GM12873 (cell line): ENCODE measurements at regions not wholly inside any gene's neighbourhood (a gene's known extent, or its start where the extent isn't known, plus 50 kb on each side); places are given as distances from the start of the nearest gene placed in this dataset.

Experiments
- CTCF ChIP-seq: IDR thresholded peaks from 2 replicates; pipeline ENCODE4 v1.5.1; 2012; ENCODE audit warnings: low read depth, mild to moderate bottlenecking, moderate library complexity, low read length, control low read depth; ENCODE audit not compliant: insufficient read depth; ENCODE audit errors: missing control alignments

DNA sequence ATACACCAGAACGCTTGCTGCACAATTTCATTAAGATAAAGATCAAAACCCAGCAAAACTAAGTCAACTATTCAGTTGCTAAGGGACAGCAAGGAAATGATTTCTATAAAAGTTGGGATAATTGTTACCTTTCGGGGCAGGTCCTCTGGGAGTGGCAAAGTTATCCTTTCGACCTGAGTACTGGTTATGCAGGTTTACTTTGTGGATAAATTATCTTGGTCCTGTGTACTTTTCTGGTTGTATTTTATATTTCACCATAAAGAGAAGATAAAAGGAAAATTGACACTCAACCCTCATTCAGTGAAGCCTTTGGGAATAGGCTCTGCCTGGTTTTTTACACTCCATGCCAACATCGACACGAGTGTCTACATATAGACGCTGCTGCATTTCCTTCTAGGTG is 146.5 kb downstream of the SYK start:
- TF ChIP-seq CTCF = no peak

DNA sequence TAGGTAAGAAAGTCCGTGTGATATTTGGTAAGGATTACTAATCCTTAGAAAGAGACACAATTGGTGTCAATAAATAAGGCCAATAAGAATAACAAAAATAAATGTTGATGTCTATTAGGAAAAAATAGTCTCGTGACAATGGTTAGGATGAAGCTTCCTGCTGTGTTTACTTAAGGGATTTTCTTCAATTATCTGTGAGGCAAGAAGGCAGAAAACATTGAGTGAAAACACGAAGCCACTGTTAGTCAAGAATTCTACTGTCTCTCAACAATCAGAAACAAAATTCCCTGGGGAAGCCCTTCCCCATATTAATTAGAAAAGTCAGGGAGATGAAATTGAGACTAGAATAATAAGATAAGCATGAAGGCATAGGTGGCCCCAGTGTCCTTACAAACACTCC is 149.0 kb downstream of the SYK start:
- no peak for TF ChIP-seq CTCF

GRCh38 chr9:90953200-90953599 is 151.6 kb downstream of the SYK start:
- no peak for TF ChIP-seq CTCF

DNA sequence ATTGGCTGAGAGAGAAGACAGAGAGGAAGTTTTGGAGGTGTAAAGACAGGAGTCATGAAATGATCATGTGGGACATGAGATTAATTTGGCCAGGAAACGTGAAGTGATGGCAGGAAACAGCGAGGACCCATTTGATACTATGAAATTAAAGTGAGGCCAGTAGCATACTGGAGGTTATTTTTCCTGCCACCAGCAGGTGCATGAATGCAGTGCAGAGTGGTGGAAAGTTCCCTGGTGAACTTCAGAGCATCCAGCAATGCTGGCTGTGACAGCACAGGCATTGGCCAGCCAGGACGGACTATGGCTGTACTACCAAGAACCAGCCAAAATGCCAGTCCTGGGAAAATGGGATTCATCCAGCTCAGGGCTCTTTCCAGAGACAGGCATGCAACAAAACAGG is 152.2 kb downstream of the SYK start:
- peak; percentile 20 for TF ChIP-seq CTCF

DNA sequence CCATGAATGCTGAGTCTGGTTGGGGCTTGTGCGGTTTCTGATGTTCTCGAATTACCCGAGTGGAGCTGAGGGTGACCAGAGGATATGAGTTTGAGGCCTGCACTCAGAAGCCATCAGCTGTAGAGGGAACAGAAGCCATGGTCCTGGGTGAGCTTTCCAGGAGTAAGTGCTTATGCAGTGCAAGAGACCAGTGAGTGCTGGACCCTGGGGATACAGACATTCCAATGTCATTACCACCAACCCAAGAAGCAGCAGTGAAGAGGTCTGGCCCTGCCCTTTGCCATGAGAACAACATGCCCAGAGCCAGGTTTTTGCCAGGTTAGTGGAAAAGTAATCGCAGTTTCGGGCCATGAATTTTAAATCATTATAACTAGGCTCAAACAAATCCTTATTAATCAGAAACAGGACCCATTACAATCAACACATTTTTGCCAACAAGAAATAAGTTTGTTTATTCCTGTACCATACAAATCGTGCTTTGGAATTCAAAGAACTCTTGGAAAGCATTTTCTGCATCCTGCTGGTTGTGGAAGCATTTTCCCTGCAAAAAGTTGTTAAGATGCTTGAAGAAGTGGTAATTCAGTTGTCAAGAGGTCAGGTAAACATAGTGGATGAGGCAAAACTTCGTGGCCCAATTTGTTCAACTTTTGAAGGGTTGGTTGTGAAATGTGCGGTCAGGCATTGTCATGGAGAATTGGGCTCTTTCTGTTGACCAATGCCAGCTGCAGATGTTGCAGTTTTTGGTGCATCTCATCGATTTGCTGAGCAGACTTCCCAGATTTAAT is 154.6 kb downstream of the SYK start:
- TF ChIP-seq CTCF = no peak

- TF ChIP-seq CTCF = no peak
Measured at GRCh38 chr9:90958328-90958727, 156.7 kb downstream of the SYK start.

DNA sequence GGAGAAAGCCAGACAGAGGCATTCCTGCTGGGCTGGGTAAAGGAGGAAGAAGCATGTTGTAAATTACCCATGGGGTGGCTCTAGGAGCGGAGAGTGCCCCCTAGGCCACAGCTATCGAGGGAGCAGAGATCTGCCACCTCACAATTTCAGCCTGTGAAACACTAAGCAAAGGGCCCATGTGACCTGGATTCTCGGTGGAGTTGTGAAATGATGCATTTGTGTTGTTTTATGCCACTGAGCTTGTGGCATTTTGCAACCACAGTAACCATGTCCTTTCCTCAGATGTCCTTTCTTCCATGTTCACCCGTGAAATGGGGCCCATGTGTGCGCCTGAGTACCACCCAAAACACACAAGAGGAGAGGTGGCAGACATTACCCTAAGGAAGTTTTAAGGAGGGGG is 159.3 kb downstream of the SYK start:
- TF ChIP-seq CTCF = no peak

GRCh38 chr9:90961375-90961774 is 159.8 kb downstream of the SYK start:
- TF ChIP-seq CTCF = no peak
